ENCODE measurements at regions not wholly inside any gene's neighbourhood (a gene's known extent, or its start where the extent isn't known, plus 50 kb on each side); places are given as distances from the start of the nearest gene placed in this dataset.

GRCh38 chr2:23007631-23008235, 377.2 kb upstream of the KLHL29 start:
- Histone ChIP-seq H3K36me3 (replicated peaks; ENCODE audit: low read depth, low read length) (no peaks in the 10 kb centered on the region), H3K4me3 (ENCODE audit: low read length) (no peak overlapping the region), H3K79me2 (ENCODE audit: low read length) (no peaks in the 10 kb centered on the region), H3K9ac (ENCODE audit: low read length) (no peak overlapping the region), H3K9me3 (ENCODE audit: insufficient read depth, low read length) (no peaks in the 10 kb centered on the region), H3K27me3 (ENCODE audit: low read depth, low read length) (no peaks in the 10 kb centered on the region), H3K27ac (ENCODE audit: low read length) (no peak overlapping the region), H3K4me2 (ENCODE audit: low read length) (no peak overlapping the region), H4K20me1 (ENCODE audit: insufficient read depth, low read length) (no peaks in the 10 kb centered on the region), H3K4me1 (ENCODE audit: low read length) (no peaks in the 10 kb centered on the region), H2AFZ (ENCODE audit: low read depth, low read length) (no peak overlapping the region)
- TF ChIP-seq CTCF (IDR thresholded peaks at IDR 0.05; ENCODE audit: low read depth, low read length) (no peak), EZH2phosphoT487 (IDR thresholded peaks at IDR 0.05; ENCODE audit: low read depth) (no peak)

GRCh38 chr2:23008440-23008839, 376.5 kb upstream of the KLHL29 start:
- no peaks in the 10 kb centered on the region for H3K79me2 ChIP-seq (ENCODE audit: low read length)
- no peak overlapping the region for H3K9ac ChIP-seq (ENCODE audit: low read length)
- TF ChIP-seq CTCF (IDR thresholded peaks at IDR 0.05; ENCODE audit: low read depth, low read length) = no peak
- TF ChIP-seq EZH2phosphoT487 (IDR thresholded peaks at IDR 0.05; ENCODE audit: low read depth) = no peak
- H3K27ac ChIP-seq (ENCODE audit: low read length) = no peak overlapping the region
- H3K4me3 ChIP-seq (ENCODE audit: low read length) = no peak overlapping the region
- H3K4me1 ChIP-seq (ENCODE audit: low read length) = no peaks in the 10 kb centered on the region
- H3K27me3 ChIP-seq (ENCODE audit: low read depth, low read length) = no peaks in the 10 kb centered on the region
- no peak overlapping the region for H2AFZ ChIP-seq (ENCODE audit: low read depth, low read length)
- H3K4me2 ChIP-seq (ENCODE audit: low read length) = no peak overlapping the region
- H4K20me1 ChIP-seq (ENCODE audit: insufficient read depth, low read length) = no peaks in the 10 kb centered on the region
- H3K9me3 ChIP-seq (ENCODE audit: insufficient read depth, low read length) = no peaks in the 10 kb centered on the region
- H3K36me3 ChIP-seq (replicated peaks; ENCODE audit: low read depth, low read length) = no peaks in the 10 kb centered on the region

- Histone ChIP-seq H3K79me2 (ENCODE audit: low read length) (no peaks in the 10 kb centered on the region), H3K4me2 (ENCODE audit: low read length) (no peak overlapping the region), H4K20me1 (ENCODE audit: insufficient read depth, low read length) (no peaks in the 10 kb centered on the region), H3K4me3 (ENCODE audit: low read length) (no peak overlapping the region), H3K9me3 (ENCODE audit: insufficient read depth, low read length) (no peaks in the 10 kb centered on the region), H2AFZ (ENCODE audit: low read depth, low read length) (no peak overlapping the region), H3K4me1 (ENCODE audit: low read length) (no peaks in the 10 kb centered on the region), H3K27ac (ENCODE audit: low read length) (no peak overlapping the region), H3K36me3 (replicated peaks; ENCODE audit: low read depth, low read length) (no peaks in the 10 kb centered on the region), H3K9ac (ENCODE audit: low read length) (no peak overlapping the region), H3K27me3 (ENCODE audit: low read depth, low read length) (no peaks in the 10 kb centered on the region)
- TF ChIP-seq EZH2phosphoT487 (IDR thresholded peaks at IDR 0.05; ENCODE audit: low read depth) = no peak
- no peak for TF ChIP-seq CTCF (IDR thresholded peaks at IDR 0.05; ENCODE audit: low read depth, low read length)
These were observed 376.0 kb upstream of the KLHL29 start for GRCh38 chr2:23008951-23009350.

- H2AFZ ChIP-seq (ENCODE audit: low read depth, low read length) = no peak overlapping the region
- no peaks in the 10 kb centered on the region for H3K27me3 ChIP-seq (ENCODE audit: low read depth, low read length)
- no peak for TF ChIP-seq CTCF (IDR thresholded peaks at IDR 0.05; ENCODE audit: low read depth, low read length)
- no peak for TF ChIP-seq EZH2phosphoT487 (IDR thresholded peaks at IDR 0.05; ENCODE audit: low read depth)
- H3K79me2 ChIP-seq (ENCODE audit: low read length) = no peaks in the 10 kb centered on the region
- no peaks in the 10 kb centered on the region for H3K4me1 ChIP-seq (ENCODE audit: low read length)
- H3K4me3 ChIP-seq (ENCODE audit: low read length) = no peak overlapping the region
- H3K27ac ChIP-seq (ENCODE audit: low read length) = no peak overlapping the region
- H3K36me3 ChIP-seq (replicated peaks; ENCODE audit: low read depth, low read length) = no peaks in the 10 kb centered on the region
- no peaks in the 10 kb centered on the region for H4K20me1 ChIP-seq (ENCODE audit: insufficient read depth, low read length)
- no peak overlapping the region for H3K4me2 ChIP-seq (ENCODE audit: low read length)
- no peaks in the 10 kb centered on the region for H3K9me3 ChIP-seq (ENCODE audit: insufficient read depth, low read length)
- no peak overlapping the region for H3K9ac ChIP-seq (ENCODE audit: low read length)
These were observed 375.3 kb upstream of the KLHL29 start for GRCh38 chr2:23009545-23010149.
